NCI-H1048 (cell line): ENCODE measurements at regions not wholly inside any gene's neighbourhood (a gene's known extent, or its start where the extent isn't known, plus 50 kb on each side); places are given as distances from the start of the nearest gene placed in this dataset.
A peak's percentile ranks its signal among the peaks of the same experiment; 100 is the strongest.

Experiments
- DNase-seq: peaks from one replicate; lab custom pipeline; 2025; lab: John Stamatoyannopoulos, UW

DNA sequence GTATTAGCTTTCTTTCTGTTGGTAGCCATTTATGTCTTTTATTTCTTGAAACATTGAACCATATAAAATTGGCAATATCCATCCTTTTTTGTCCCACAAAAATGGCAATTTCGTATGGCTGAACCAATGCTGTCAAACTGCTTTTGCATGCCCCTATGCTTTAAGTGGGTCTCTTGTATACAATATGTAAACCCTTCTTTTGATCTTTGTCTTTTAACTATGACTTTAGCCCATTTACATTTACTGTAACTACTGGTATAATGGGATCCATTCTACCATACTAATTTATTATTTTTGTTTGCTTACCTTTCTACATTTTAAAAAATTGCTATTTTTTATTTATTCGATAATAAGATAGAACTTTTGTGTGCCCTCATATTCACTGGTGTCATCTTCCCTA is 93.4 kb downstream of the TENT4A start:
- no peak for DNase-seq

DNA sequence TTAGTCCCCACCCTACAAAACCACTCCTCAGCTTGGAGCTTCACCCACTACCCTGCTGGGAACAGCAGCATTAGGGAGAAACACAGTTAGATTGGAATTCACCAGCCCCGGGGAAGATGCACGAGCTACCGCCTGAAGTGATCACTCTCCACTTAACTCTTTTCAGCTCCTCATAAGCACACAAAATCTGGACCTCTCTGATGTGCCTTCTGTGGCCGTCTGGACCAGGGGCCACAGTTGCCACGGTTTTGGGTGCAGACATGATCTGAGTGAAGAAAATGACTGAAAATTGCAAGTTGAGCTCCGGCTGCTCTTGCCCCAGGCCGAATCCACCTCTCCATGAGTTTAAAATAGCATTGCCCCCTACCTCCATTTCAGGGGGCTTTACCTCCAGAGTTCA is 95.2 kb downstream of the TENT4A start:
- DNase-seq: no peak

DNA sequence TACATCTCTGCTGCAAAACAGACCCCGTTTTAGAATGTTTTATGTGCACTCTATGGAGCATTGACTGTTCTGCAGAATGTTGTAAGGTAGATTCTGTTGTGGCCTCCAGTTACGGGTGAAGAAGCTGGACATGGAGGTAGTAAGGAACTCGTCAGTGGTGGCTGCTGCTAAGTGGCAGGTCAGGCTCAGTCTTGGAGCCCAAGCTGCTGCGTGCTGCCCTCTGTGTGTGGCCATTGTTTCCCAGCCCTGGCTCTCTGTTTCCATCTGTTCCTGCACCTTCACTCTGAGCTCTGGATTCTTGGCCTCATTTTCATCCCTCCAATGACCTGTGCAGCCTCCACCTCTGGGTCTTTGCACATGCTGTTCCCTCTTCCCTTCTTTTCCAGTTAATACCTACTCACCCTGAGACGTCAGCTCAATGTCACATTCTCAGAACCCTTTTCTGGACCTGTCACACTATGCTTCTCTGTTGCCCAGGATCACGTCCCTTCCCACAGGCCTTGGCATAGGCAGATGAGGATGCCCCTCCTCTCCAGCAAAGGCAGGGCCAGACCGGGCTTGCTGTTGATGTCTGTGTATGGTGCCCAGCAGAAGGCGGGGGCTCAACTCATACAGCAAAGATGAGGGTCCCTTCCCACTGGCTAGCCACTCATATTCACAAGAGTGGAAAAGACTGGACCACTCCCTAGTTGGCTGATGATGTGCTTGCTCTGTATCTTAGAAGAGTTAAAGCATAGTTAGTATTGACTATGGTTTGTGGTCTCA is 97.6 kb downstream of the TENT4A start:
- no peak for DNase-seq

DNA sequence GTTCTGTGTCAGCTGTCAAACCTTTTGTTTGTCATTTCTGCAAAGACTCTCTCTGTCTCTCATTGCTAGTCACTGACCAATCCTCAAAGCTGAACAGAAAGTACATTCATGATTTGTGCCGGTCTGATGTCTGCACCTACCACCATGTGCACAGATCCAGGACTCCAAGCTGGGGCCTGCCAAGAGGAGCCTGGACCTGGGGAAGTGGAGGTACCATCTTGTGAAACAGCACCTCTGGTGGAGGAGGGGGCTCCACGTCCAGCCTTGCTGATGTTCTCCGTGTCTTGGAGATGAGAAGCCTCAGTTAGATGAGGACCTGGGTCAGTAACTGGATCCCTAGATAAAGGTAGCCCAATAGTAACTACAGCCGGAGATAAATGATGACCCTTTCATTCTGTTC is 98.9 kb downstream of the TENT4A start:
- DNase-seq: no peak

DNA sequence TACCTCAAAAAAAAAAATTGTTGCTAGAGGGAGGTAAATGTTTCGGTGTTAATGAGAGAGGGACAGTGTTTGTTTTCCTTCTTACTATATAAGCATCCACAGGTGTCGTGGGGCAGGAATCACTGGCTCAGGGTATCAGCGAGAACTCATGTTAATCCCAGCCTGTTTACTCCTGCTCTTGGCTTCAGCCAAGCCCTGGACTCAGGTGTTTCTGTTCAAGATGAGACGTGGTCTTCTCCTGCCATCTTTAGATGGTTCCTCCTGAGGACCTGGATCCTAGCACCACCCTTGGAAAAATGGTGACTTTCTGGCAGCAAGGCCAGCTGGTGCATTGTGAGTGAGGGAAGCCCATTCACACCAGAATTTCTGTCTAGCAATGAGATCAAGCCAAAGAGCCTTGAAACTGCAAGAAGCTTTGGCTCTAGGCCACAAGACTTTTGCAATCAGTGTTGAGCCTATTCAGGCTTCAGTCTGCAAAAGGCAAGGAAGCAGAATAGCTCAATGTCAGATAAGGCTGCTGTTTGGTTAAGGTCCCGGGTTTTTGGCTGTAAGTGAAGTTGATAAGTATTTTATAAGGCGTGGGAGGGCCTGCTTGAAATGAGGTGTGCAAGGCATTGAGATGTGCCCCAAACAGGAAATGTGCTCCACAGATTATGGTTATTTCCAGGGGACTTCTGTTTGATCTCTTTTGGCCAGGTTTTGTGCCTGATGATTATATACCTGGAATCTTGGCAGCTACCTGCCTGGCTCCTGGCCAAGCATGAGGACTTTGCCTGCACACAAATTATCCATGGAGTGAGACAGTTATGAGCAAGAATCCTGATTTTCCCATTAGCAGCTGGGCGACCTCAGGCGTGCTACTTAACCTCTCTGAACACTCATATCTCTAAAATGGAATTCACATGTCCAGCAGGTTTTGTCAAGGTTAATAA is 99.8 kb downstream of the TENT4A start:
- no peak for DNase-seq

DNA sequence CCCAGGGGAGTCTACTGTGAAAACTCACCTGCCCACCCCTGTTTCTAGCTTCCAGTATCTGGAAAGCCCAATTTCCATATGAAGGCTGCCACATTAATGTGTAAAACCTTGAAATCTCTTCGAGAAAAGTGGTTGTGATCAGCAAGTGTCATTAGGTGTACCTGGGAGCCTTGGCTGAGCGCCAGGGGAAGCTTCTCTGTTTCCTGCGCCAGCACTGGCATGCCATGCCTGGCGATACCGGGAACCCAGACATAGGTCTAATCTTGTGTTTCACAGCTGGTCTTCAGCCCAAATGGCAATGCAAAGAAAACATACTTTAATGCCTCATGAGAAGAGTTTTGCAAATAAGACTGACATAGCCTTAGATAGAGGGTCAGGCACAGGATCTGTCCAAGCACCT is 101.6 kb downstream of the TENT4A start:
- no peak for DNase-seq

DNA sequence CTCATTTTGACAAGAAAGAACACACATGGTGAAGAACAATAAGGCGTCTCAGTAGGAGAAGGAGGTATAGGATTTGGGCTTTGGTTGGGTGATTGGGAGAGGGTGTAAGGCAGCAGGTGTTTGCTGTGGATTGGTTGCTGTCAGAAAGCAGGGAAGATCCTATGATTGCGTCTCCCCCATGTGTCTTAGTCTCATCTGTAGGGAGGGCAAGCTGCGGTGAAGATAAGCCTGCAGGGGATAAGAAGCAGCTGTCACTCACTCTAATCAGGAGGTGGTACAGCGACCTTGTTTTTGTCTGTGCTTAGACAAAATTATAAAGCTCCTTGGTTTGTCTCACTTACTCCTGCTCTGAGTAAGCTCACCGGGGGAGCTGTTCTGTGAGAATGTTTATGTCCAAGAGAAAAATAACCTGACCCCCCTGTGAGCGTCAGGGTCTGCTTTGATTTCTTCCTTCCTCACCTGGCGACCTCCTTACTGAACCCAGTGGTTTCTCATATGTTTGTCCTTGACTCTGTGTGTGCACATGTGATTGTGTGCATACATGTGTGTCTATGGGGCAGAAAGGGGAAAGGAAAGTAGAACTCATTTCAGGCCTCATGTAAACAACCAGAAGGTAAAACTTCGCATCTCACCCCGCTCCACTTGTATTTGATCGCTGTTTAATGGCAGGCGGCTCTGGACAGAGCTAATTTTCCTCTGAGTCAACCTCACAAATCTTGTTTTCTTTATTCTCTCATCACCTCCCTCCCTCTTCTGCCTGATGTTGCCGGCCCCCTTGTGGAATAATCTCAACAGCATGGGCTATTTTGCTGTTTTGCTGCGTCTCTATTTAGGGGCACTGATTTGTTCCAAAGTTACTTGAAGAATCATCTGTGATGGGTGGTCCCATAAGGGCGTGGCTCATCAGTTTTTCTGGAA is 105.6 kb downstream of the TENT4A start:
- no peak for DNase-seq

DNA sequence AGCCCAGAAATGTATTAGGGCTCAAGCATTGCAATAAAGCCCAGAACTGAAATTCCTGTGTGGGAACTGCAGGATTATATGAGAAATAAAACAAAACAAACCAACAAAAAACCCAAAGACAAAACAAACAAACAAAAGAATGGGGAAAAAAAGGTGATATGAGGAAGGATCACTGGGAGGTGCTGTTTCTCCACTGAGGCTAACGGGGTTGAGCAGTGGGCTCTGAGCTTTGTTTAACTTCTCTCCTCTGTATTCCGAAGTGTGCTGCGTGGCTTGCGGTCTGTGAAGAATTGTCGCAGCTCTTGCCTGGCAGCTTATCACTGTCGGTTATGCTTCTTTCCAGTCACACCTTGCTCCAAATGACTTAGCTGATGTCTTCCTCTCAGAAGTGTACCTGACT is 106.3 kb downstream of the TENT4A start:
- no peak for DNase-seq

DNA sequence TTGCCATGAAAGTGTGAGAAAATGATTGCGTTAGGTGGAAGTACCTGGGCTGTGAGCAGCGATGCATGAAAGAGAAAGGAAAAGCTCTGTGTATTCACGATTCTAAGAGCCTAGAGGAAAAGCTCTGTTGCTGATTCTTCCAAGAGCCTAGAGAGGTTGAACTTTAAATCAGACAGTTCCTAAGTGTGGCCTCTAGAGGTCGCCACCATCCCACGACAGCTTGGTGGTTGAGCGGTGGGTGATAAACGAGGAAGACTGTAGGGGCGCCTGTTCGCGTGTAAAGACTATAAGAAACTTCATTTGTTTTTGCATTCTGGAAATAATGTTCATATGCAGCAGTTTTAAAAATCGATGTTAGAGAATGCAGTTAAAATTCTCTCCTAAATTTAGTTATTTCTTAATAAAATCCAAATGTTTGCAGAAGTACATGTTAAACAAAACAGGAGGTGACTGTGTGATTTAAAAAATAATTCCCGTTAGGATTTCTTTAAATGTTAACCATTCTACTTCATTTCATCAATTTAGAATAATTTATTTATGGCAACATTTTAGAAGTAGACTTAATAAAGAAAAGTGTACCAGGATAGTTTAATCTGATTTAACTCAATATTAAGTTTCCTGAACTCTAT is 107.7 kb downstream of the TENT4A start:
- peak; percentile 44 for DNase-seq

DNA sequence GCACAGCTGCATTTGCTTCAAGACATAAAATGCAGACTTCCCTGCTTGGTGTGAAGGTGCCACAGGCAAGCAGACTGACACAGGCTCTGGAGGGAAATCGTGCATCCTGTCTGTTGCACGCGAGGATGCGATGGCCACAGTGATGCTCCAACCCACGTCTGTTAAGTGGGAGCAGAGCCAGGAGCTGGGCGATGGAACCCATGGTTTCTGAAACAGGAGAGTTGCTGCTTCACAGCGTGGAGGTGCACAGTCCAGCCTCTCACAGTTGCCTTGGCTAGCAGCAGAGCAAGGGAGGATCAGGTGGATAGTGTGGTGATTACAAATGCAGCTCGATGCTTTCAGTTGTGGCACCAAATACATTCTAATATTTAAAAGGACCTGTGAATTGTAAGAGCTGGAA is 108.8 kb downstream of the TENT4A start:
- DNase-seq: no peak

DNA sequence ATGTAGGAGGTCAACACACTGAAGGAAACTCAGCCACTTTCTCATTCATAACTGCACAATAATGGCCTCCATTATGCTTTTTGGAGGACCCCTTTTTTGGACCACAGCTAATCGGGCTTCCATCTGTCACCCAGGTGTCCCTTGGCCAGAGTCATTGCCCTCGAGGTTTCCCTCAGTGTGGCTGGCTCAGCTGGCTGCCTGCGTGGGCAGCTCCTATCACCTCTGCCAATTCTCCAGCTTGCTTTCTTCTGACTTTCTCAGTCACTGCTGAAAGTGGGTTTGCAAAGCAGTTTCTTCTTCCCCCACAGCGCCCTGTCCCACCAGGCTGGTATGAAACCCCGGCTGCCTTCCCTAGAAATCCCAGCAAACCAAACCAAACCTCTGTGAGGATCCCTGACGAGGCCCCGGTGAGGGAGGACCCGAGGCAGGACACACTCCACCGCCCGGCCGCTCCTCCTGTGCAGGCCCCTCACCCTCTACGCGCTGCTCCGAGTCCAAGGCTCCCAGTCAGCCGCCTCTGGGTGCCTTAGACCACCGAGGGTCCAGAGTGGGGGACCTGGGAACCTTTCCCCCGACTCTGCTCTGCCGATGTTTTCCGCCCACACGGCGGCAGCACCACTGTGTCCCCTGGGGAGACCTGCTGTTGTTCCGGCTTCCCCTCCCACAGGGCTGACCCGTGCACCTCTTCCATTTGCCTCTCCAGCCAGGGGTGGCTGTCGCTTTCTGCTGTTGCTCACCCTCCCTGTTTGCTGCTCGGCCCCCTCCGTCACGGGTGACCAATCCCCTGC is 109.5 kb downstream of the TENT4A start:
- no peak for DNase-seq

DNA sequence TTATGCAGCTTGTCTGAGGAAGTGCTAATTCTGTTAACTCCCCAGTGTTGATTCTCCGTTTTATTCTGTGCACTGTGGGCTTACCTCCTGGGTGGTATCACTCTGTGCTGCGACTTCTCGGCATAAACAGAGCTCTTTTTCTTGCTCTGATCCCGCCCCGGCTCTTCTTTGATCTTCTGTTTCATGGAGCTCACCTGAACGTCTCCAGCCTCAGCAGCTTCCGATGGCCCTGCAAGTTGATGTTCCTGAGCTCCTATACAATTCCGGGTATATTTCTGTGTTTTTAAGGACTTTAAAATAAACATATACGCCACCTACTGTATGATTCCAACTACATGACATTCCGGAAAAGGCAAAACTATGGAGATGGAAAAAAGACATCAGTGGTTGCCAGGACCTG is 110.8 kb downstream of the TENT4A start:
- DNase-seq: no peak

DNA sequence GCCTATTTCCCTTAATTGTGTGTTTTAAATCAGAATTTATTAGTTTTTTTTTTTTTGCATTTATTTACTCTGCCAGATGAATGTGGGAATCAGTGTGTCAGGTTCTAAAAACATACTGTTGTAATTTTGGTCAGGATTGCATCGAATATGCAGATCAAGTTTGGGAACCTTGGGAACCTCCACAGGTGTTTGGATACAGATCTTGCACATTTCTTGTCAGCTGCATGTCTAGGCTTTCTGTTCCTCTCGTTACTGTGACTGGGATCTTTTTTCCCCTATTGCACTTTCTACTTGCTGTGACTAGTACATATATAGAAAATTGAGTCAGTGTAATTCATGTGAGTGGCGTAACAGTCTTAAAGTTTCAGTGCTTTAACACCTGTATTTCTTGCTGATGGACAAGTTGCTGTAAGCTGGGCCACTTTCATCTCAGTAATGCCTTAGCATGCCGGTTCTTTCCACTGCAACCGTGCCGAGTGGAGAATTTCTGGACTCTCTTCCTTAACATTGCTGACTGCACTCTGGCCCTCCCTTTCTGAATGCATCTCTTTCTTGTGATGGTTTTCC is 112.5 kb downstream of the TENT4A start:
- DNase-seq: no peak

DNA sequence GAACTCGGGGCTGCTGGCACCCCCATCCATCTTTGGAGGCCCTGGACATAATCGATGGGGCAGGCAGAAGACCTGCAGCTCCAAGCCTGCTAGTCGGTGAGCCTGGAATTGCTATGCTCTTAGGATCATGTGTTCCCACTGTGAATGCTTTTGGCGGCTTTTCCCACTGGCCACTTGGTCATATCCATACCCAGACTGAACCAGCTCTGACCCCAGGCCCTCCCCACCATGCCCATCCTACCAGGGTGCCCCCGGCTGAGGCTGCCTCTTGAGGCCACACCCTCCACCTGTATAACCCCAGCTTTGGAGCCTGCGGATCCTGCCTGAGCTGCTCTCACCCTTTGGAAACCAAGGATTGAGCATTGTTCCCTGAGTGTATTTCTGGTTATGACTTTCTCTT is 113.5 kb downstream of the TENT4A start:
- no peak for DNase-seq

DNA sequence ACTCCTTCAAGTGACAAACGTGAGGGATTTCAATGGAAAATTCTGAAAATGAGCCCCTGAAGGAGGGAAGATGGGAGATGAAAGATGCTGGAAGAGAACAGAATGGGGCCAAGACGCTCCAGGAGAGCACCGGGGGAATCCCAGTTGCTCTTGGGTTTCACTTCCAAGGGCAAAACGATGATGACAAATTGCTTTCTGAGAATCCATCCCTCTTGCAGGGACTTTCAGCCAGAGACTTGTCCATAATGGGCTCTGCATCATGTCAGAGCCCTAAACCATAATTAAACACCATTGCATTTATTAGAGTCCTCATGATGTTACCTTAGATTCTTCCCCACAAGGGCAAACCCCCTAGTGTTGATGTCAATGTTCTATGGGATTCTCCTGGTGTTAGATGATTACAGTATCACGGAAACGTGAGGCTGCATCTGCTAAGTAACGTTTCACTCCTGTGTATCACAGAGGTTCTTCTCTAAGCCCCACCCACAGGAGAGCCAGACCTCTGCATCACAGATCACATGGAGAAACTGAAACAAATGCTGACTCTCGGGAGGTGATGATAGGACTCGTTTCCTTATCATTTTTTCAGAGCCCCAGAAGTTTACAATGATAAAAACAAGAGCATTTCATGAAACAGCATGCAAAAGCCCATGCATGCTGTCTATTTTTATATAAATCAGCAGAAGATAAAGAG is 114.4 kb downstream of the TENT4A start:
- DNase-seq: no peak

DNA sequence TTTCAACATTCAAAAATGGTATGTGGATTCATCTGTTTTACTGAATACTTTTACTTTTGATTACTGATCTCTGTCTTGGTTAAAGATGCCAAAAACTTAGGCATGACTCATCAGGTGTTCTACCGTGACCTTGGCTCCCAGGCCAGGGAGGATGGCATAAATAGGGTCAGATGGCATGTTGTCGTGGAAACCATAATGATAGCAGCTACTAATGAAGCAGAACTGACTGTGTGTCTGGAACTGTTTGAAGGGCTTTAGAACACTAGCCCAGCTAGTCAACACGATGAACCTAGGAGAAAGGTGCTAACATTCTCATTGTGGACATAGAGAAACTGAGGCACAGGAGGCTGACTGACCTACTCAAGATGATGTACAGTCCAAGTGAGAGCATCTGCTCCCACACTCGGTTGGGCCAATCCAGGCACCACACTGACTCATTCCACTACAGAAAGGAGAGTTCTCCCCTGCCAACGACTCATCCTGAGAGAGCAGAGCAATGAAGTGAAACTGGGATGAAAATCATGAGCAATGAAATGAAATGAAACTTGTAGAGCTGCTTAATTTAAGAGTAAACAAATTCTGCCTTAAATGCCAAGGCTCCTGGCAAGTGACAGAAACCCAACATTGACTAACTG is 116.0 kb downstream of the TENT4A start:
- DNase-seq: no peak

DNA sequence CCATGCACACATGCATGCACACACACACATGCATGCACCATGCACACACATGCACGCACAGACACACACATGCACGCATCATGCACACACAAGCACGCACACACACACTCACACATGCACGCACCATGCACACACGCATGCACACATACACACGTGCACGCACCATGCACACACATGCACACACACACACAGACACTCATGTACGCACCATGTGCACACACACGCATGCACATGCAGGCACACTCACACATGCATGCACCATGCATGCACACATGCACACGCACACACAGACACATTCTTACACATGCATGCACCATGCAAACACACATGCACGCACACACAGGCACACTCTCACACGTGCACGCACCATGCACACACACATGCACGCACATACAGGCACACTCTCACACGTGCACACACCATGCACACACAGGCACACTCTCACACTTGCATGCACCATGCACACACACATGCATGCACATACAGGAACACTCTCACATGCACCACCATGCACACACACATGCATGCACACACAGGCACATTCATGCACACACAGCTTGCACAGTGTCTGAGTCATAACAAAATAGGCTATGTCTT is 117.5 kb downstream of the TENT4A start:
- no peak for DNase-seq

DNA sequence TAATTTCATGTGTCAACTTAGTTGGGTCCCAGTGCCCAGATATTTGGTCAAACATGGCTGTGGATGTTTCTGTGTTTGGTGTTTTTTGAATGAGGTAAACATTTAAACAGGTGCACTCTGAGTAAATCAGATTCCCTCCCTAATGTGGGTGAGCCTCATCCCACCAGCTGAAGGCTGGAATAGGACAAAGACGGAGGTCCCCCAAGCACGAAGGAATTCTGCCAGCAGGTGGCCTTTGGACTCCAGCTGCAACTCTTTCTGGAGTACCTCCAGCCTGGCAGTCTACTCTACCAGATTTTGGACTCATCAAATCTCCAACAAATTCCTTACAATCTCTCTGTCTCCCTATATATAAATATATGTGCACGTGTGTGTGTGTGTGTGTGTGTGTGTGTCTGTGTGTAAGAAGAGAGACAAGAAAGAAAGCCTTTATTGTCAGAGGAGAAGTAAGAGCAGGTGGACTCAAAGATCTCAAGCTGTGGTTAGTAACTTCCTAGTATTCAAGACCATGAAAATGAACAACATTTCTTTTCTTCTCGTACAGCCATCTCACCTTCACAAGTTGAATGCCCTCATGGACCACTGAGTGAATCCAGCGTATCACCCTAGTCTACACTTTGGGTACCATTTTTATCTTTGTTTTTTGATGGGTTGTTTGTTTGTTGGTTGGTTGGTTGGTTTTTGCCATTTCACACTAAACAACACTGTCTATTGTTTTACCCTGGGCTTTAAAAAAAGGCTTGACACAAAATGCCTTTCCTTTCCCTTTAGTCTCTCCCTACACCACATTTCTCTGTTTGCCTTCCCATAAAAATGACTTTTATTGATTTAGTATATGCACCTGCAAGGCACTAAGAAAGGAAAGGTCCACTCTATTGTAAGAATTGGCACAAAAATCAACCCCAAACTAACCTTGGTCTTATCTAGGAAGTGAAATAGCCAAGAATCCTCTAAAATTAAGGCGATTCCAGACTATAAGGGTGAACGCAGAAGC is 118.7 kb downstream of the TENT4A start:
- DNase-seq: no peak
